ENCODE measurements at regions not wholly inside any gene's neighbourhood (a gene's known extent, or its start where the extent isn't known, plus 50 kb on each side); places are given as distances from the start of the nearest gene placed in this dataset.

- no peak overlapping the region for H3K27ac ChIP-seq
- TF ChIP-seq ZFX (IDR thresholded peaks at IDR 0.05; ENCODE audit: borderline replicate concordance) (no peak), CTCF (IDR thresholded peaks at IDR 0.05) (no peak)
Observed at GRCh38 chr2:5980450-5981190, 288.4 kb downstream of the SOX11 start.

GRCh38 chr2:5982193-5982902, 290.2 kb downstream of the SOX11 start:
- no peak overlapping the region for H3K27ac ChIP-seq

GRCh38 chr2:5982903-5983265, 290.7 kb downstream of the SOX11 start:
- H3K27ac ChIP-seq = no peak overlapping the region
- TF ChIP-seq ZFX (IDR thresholded peaks at IDR 0.05; ENCODE audit: borderline replicate concordance) = no peak
- no peak for TF ChIP-seq CTCF (IDR thresholded peaks at IDR 0.05)

More at GRCh38 chr2:5982193-5982902, 290.2 kb downstream of the SOX11 start:
- no peak for TF ChIP-seq ZFX (IDR thresholded peaks at IDR 0.05; ENCODE audit: borderline replicate concordance)
- TF ChIP-seq CTCF (IDR thresholded peaks at IDR 0.05) = no peak

GRCh38 chr2:5983511-5984272, 291.5 kb downstream of the SOX11 start:
- H3K27ac ChIP-seq = no peak overlapping the region
- no peak for TF ChIP-seq ZFX (IDR thresholded peaks at IDR 0.05; ENCODE audit: borderline replicate concordance)
- no peak for TF ChIP-seq CTCF (IDR thresholded peaks at IDR 0.05)

- no peak overlapping the region for H3K27ac ChIP-seq
Observed at GRCh38 chr2:5984273-5984655, 292.1 kb downstream of the SOX11 start.

GRCh38 chr2:5984946-5985345, 292.8 kb downstream of the SOX11 start:
- H3K27ac ChIP-seq = no peak overlapping the region
- TF ChIP-seq CTCF (IDR thresholded peaks at IDR 0.05) = no peak
- no peak for TF ChIP-seq ZFX (IDR thresholded peaks at IDR 0.05; ENCODE audit: borderline replicate concordance)

More at GRCh38 chr2:5984273-5984655, 292.1 kb downstream of the SOX11 start:
- no peak for TF ChIP-seq CTCF (IDR thresholded peaks at IDR 0.05)
- no peak for TF ChIP-seq ZFX (IDR thresholded peaks at IDR 0.05; ENCODE audit: borderline replicate concordance)

Data from 22Rv1 (cell line).